ENCODE measurements at regions not wholly inside any gene's neighbourhood (a gene's known extent, or its start where the extent isn't known, plus 50 kb on each side); places are given as distances from the start of the nearest gene placed in this dataset.
"Not testable (repeated sequence)": the region's sequence is repeated elsewhere in the genome, so short reads cannot be mapped to it uniquely, and the experiment has no call there.

DNA sequence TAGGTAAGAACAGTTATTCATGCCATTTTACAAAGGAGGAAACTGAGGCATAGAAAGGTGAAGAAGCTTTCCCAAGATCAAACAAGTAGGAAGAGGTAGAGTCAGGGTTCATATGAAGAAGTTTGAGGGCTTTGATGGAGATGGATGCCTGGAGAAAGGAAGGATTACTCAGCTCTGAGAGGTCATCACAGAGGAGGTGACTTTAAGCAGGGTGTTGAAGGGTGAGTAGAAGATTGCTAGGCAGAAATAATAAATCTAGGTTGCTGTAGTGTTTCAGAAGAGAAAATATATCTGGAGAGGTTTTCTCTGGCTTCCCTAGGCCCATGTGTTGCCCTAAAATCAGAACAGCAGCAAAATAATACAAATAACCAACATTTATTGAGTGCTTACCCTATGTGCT is 196.3 kb downstream of the PALM2AKAP2 start:
- no peak for DNase-seq (ENCODE audit: low spot score)

DNA sequence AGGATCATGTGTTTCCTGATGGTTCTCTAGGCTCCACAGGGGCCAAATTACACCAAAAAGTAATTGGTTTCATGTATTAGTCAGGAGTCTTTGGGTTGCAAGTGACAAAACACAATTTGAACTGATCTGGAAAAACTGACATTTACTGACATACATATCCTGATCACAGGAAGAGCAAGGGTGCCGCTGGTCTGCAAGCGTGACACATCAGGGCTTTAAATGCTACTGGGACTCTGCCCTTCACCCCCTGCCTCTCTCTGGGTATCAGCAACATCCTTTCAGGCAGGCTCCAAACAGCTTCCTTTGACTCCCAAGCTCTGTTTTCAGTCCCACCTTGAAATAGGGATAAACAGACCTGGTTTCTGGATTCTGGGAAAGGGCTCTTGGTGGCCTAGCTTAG is 197.5 kb downstream of the PALM2AKAP2 start:
- DNase-seq (ENCODE audit: low spot score): no peak

DNA sequence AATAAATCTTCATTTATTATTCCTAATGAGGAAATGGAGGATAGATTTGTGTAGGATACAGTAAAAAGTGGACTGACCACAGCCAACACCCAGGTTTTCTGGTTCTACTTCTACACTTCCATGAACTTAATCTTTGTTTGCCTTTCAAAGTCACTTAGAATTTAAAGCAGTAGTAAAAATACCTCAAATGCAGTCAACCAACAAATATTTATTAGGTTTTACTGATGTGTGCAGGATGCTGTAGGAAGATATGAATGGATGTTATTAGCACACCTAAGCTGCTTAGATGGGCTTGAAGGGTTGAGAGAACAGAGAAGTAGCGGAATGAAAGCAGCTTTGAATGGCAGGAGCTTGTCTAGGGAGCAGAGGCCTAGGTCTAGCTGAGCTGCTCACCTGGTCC is 201.1 kb downstream of the PALM2AKAP2 start:
- no peak for DNase-seq (ENCODE audit: low spot score)

DNA sequence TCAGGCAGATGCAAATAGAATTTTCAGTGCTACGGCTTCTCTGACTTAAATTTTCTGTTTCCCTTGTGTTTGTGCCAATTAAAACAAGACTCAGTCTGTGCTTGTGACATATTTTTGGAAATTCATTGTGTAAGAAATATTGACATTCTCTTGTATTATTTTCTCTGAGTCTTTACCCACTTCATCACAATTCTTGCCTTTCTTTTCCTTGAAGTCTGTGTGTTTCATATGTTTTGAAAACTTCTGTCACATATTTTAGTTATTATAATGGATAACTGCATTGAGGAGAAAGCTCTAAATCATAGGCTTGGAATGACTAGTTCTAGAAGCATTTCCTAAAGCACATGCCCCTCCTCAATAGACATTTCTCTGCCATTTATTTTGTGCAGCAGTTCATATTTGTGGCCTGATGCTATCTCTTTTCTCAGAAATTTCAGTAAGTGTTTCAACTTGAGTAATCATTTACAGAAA is 206.6 kb downstream of the PALM2AKAP2 start:
- DNase-seq (ENCODE audit: low spot score): no peak

DNA sequence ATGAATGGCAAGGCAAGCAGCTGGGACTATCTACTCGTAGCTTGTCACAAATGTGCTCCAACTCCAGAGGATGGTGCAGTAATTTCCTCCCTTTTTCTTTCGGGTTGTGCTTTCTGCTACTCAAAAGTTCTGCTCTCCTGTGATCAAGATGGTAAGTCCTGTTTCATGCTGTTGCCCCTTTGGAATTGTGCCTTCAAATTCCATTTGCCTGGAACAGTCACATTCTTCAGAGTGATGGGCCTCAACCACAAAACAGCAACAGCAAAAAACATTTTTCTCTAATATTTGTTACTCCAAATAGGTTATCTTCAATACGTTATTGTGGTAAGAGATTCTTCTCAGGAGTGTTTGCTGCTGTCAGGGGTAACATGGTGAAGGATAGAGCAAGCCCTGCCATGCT is 209.3 kb downstream of the PALM2AKAP2 start:
- no peak for DNase-seq (ENCODE audit: low spot score)

DNA sequence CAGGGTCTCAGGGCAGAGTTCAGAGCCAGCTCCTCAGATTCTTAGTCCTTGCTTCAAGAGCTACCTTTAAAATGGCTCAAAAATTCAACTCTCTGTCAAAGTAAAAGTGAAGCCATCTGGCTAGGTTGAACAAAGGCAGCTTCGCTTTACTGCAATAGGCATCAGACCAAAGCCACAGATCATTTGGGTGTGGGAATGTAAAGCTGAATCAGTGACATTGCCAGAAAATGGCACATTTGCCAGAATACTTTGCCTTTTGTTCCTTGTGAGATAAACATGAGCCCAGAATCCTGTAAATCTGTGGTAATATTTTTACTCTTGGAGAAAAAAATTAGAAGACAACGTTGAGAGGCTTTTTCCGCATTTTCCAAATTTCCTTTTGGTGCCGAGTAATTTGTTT is 210.5 kb downstream of the PALM2AKAP2 start:
- no peak for DNase-seq (ENCODE audit: low spot score)

DNA sequence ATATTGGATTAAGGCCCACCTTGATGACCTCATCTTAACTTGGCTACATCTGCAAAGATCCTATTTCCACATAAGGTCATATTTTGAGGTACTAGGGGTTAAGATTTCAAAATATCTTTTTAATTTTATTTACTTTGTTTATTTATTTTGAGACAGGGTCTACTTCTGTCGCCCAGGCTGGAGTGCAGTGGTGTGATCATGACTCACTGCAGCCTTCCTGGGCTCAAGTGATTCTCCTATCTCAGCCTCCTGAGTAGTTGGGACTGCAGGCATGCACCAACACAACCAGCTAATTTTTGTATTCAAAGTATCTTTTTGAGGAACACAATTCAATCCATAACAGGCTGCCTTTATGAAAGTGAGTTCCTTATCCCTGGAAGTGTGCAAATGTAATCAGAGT is 212.3 kb downstream of the PALM2AKAP2 start:
- DNase-seq (ENCODE audit: low spot score): no peak

DNA sequence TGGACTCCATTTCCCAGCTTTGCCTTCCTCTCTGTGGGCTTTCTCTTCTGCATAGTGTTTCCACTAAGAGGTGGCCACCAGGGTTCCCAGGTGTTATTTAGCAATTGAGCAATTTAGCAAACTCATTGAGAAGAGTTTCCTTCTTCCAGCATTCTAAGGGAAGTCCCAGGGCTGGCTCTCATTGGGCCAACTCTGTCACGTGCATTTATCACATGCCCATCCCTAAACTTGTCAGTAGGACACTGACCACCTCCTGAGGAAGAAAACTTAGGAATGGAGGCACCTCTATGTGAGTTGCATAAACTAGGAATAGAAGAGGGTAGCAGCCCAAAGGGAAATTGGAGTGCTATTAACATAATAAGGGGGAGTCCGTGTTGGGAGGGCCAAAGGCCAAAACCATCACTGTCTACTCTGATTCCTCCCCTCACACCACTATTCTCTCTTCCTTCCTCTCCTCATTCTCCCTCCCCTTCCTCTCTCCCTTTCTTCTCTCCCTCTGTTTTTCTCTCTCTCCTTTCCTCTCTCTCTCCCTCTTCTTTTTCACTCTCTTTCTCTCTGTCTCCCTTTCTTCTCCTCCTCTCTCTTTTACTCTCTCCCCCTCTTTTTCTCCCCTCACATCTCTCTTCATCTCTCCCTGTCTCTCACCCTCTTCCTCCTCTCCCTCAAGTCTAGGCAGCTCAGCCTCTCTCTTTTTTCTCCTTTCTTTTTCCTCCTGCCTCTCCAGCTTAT is 213.4 kb downstream of the PALM2AKAP2 start:
- DNase-seq (ENCODE audit: low spot score): no peak

DNA sequence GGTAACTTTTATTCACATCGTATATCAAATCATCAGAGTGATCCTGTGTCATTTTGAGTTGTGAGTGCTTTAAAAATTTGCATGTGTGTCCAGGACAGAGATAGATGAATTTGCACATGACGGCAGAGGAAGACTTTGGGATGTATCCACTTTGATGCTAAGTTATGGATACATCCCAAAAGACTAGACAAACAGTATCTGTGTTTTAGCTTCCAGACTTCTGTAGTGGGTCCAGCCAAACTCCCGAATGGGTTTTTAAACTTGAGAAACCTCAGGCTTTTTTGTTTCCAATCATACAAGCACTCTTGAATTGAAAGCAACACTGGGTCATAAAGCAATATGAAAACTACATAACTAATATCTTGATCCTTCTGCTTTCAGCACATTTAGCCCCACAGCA is 213.8 kb downstream of the C9orf152 start:
- DNase-seq (ENCODE audit: low spot score): no peak

DNA sequence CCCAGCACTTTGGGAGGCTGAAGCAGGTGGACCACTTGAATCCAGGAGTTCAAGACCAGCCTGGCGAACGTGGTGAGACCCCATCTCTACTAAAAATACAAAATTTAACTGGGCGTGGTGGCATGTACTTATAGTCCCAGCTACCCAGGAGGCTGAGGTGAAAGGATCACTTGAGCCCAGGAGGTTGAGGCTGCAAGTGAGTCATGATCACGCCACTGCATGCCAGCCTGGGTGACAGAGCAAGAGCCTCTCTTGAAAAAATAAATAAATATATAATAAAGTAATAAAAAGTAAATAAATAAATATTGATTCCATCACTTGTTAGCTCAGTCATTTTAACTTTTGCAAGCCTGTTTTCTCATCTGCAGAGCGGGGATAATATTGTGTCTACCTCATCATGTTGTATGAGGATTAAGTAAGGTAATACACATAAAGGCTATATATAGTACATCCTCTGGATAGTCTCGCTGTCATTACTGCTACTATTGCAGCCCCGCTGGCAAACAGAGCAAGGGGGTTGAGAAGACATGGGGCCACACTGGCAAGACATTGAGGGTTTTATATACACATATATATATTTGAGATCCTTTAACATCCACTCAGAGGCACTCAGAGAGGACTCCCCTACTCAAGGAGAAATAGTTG is 210.9 kb downstream of the C9orf152 start:
- no peak for DNase-seq (ENCODE audit: low spot score)

DNA sequence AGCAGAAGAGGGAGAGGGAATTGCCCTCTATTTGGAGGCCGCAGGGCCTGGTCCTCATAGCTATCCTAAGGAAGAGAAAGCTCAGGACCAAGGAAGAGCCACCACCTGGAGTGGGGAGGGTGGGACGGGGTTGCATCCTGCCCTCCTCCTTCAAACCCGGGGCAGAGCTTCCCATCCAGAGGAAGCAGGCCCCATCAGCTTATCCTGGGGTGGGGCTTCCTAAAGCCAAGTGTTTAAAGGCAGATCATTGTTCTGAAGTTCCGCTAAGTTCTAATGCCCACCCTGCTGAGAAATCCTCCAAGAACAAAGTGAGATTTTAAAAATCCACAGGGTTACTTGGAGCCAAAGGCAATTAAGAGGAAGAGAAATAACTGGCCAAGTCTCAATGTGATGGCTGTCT is 210.3 kb downstream of the C9orf152 start:
- no peak for DNase-seq (ENCODE audit: low spot score)

DNA sequence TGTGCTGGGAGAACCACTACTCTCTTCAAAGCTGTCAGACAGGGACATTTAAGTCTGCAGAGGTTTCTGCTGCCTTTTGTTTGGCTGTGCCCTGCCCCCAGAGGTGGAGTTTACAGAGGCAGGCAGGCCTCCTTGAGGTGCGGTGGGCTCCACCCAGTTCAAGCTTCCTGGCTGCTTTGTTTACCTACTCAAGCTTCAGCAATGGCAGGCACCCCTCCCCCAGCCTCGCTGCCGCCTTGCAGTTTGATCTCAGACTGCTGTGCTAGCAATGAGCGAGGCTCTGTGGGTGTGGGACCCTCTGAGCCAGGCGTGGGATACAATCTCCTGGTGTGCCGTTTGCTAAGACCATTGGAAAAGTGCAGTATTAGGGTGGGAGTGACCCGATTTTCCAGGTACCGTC is 202.4 kb downstream of the C9orf152 start:
- not testable (repeated sequence) for DNase-seq (ENCODE audit: low spot score)

DNA sequence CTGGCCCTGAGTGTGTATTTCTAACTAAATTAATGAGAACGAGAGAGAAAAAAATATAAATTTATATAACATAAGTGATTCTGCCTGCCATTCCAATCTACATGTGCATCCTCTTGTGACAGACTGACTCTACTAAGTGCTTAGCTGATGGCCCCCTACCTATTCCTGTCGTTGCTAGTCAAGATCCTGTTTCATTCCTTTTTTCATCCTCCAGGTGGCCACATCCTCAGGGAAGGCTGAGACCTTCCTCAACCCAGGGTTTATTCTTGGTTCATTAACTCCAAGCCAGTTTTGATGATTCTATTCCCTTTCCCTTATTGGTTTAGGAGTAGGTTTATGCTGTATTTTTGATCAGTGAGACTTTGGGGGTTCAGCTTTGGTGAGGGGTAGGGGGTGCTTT is 201.3 kb downstream of the C9orf152 start:
- no peak for DNase-seq (ENCODE audit: low spot score)

DNA sequence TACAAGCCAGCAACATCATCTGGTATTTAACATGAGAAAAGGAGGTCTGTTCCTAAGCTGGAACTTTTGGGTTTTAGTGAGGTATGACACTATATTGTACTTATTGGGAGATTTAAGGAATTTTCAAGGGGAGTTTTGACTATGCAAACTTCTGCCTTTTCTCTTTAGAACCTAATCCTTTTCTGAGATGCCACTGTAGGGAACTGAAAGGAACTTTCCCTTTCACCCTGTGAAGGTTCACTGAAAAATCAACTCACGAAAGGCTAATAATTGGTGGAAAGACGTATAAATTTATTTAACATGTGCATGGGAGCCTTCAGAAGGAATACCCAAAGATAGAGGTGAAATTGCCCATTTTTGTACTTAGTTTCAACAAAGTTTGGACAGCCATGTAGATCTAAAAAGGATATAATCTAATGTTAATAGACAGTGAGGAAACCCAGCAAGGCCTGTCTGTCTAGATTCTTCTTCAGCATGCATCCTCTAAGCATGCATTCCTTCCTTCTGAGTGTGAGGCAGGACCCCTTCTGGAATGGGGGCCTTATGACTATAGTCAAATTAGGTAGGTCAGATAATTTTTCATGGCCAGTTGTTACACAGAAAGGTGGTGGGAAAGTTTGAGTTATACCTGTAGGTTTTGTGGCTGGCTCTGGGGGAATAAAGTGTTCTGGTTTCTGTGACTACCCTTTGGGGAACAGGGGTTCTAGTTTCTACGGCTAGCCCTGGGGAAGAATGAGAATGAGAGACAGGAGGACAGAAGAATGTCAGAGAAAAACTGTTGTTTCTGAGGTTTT is 200.3 kb downstream of the C9orf152 start:
- DNase-seq (ENCODE audit: low spot score): no peak

DNA sequence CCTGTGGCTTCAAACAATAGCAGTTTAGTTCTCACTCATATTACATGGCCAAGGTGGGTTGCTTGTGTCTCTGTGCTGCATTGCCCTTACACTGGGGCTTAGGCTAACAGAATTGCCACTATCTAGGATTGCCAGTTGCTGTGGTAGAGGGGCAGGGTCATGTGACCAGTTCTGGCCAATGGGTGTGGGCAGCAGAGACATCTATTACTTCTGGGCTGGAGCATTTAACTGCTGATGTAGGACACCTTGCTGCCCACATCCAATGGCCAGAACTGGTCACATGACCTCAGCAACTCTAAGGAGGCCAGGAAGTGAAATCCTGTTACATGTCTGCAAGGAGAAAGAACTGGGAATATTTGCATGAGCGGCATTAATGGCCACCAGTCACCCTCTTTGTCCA is 199.3 kb downstream of the C9orf152 start:
- DNase-seq (ENCODE audit: low spot score): no peak

DNA sequence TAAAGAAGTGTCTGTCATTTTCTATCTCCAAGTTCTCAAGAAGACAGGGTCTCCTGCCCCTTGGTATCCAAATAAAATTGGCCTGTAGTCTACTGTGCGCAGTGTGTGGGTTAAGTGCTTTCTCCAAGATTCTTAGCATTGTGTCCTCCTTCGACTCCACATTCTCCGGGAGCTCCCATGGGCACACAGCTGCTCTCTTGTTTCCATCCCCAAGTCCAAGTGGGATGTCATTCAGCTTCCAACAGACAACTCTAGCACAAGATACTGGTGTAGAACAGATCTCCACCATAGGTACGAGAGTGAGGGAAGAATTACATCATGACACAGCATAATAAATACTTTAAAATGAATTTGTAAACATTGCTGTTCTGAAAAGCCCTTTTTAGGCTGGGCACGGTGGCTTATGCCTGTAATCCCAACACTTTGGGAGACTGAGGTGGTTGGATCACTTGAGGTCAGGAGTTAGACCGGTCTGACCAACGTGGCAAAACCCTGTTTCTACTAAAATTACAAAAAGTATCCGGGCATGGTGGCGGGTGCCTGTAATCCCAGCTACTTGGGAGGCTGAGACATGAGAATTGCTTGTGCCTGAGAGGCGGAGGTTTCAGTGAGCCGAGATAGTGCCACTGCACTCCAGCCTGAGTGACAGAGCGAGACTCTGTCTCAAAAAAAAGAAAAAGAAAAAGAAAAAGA is 196.2 kb downstream of the C9orf152 start:
- no peak for DNase-seq (ENCODE audit: low spot score)

DNA sequence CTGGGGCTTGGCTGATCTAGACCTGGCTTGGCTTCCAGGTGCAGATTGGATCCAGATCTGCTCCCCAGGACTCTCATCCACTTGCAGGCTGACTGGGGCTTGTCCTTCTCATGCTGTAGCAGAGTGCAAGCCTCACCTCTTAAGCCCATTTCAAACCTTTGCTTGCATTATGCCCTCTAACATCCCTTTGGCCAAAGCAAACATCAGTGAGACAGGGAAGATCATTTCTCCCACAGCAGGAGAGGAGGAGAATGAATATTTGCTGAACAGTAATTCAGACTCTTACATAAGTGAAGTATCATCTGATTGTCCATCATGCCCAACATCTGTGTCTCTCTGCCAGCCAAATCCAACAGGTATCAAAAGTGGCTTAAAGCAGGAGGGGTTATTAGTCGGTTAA is 194.9 kb downstream of the C9orf152 start:
- no peak for DNase-seq (ENCODE audit: low spot score)

DNA sequence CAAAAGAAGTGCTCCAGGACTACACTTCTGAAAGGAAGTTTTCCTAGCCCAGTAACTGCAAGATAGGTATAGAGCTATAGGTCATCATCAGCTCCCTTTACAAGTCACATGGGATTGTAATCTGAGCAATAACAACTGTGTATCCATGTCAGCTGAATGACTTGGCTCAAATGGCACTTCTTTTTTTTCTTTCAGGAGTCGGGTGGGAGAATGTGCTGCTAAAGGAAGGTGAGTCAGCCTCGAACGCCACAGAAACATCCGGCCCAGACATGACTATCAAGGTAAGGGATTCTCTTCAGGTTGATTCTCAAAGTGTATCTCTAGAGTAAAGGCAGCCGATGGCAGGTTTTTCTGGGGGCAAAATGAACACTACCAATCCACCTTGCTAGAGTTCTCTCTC is 192.2 kb downstream of the C9orf152 start:
- no peak for DNase-seq (ENCODE audit: low spot score)

DNA sequence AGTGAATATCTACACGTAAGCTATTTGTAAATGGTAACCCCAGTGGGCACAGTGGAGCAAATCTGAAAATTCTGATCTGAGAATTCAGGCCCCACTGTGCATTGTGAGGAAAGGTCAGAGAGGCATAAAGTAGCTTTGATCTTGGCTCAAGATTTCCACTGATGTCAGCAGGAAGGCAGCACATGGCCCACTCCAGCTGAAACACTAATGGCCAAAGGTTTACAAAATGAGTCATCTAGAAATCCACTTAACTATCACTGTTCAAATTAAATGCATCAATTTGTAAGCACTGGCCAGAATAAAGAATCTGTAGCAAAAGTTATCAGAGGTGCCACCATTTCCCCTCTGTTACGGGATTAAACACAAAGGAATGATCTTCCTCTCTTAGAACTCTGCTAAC is 191.6 kb downstream of the C9orf152 start:
- DNase-seq (ENCODE audit: low spot score): no peak

DNA sequence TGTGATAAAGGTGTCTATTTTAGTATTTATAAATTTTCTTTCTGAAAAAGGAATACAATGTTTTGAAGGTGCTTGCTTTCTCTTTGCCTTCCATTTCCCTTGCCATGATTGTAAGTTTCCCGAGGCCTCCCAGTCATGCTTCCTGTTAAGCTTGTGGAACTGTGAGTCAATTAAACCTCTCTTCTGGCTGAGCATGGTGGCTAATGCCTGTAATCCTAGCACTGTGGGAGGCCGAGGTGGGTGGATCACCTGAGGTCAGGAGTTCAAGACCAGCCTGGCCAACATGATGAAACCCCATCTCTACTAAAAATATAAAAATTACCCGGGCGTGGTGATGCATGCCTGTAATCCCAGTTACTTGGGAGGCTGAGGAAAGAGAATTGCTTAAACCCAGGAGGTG is 187.7 kb downstream of the C9orf152 start:
- not testable (repeated sequence) for DNase-seq (ENCODE audit: low spot score)

DNA sequence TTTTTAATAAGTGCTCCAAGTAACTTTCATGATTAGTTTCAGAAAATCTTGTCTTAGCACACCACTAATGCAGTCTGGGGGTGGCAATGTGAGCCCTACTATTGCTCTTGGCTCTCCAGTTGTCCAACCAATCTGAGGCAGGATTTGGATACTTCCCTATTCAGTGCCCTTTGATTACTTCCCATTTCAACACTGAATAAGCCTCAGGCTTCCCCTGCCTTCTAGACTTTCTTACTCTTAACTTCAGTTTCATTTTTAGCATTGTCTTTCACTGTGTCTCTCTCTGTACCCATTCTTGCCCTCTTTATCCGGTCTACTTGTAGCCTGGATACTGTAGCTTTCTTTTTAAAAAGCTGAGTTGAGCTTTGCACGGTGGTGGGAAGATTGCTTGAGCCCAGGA is 186.1 kb downstream of the C9orf152 start:
- no peak for DNase-seq (ENCODE audit: low spot score)

DNA sequence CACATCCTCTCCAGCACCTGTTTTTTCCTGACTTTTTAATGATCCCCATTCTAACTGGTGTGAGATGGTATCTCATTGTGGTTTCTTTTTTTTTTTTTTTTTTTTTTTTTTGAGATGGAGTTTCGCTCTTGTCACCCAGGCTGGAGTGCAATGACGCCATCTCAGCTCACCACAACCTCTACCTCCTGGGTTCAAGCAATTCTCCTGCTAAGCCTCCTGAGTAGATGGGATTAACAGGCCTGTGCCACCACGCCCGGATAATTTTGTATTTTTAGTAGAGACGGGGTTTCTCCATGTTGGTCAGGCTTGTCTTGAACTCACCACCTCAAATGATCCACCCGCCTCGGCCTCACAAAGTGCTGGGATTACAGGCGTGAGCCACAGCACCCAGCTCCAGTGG is 184.7 kb downstream of the C9orf152 start:
- not testable (repeated sequence) for DNase-seq (ENCODE audit: low spot score)
